Activated T-helper 2 cell treated with anti-CD3 and anti-CD28 coated beads, Interferon-gamma antibody, Interleukin-2, Interleukin-4, amounts not matched to agents 10 μg/mL and 5 μg/mL and 100 μg/mL, durations not matched to agents 14 hours and 24 hours and 36 hours (primary cell): ENCODE measurements at regions not wholly inside any gene's neighbourhood (a gene's known extent, or its start where the extent isn't known, plus 50 kb on each side); places are given as distances from the start of the nearest gene placed in this dataset.

Experiments
- DNase-seq: peaks from one replicate; pipeline ENCODE4 v3.0.0; 2021; ENCODE audit warnings: low spot score
- H3K27ac Mint-ChIP-seq: one replicate; pipeline ENCODE4 v1.8.0; 2021; ENCODE audit warnings: mixed read lengths
- H3K27me3 Mint-ChIP-seq: one replicate; pipeline ENCODE4 v1.8.0; 2021; ENCODE audit warnings: low read depth, mixed read lengths
- H3K36me3 Mint-ChIP-seq: one replicate; pipeline ENCODE4 v1.8.0; 2021; ENCODE audit warnings: low read depth, mixed read lengths
- H3K4me1 Mint-ChIP-seq: one replicate; pipeline ENCODE4 v1.8.0; 2021; ENCODE audit warnings: low read depth, mixed read lengths
- H3K4me3 Mint-ChIP-seq: one replicate; pipeline ENCODE4 v1.8.0; 2021; ENCODE audit warnings: low read depth, mild to moderate bottlenecking, moderate library complexity, mixed read lengths
- H3K9me3 Mint-ChIP-seq: one replicate; pipeline ENCODE4 v1.8.0; 2021; ENCODE audit warnings: mixed read lengths
- intact Hi-C: fragments of 100-400 bp; cut with micrococcal nuclease; formaldehyde crosslinking; loops from one replicate; pipeline ENCODE4 v1.15.1; 2023

DNA sequence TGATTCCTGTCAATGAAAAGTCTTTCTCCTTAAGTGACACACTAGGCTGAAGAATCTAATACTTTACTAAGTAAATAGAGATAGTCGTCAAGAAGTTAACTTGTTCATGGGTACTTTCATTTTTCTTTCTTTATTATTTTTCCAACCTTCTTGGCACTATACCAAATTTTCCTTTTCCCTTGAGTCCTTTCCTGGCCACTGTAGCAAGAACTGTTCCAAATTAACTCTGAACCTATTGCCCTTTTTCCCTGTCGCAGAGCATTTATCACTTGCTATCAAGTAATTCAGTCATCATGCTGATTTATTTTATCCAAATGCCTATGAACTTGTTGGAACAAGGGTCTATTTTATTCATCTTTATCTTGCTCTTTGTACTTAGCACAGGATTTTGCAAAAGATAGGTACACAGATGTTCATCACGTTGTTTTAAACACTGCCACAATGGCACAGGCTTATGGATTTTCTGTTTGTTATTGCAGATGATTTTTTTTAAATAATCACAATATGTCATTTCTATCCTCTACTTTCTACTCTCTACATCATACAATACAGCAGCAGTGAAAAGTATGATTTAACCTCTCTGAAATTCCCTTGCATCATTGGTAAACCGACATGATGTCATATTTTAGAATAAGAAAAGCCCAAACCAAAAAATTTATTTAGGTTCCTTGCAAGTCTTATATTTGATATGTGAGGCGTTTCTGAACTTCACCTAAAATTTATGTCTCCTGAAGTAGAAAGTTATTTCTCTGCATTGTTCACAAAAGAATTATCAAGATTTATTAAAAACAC is 2352.3 kb downstream of the PCDH7 start:
- intact Hi-C loops: no loop called here
- no peaks in the 10 kb centered on the region for H3K36me3 Mint-ChIP-seq
- no peaks in the 10 kb centered on the region for H3K4me1 Mint-ChIP-seq
- no peak for DNase-seq
- no peak overlapping the region for H3K4me3 Mint-ChIP-seq
- no peaks in the 10 kb centered on the region for H3K27me3 Mint-ChIP-seq
- H3K9me3 Mint-ChIP-seq: peaks cover 21% of the 10 kb centered on the region
- H3K27ac Mint-ChIP-seq: no peak overlapping the region

DNA sequence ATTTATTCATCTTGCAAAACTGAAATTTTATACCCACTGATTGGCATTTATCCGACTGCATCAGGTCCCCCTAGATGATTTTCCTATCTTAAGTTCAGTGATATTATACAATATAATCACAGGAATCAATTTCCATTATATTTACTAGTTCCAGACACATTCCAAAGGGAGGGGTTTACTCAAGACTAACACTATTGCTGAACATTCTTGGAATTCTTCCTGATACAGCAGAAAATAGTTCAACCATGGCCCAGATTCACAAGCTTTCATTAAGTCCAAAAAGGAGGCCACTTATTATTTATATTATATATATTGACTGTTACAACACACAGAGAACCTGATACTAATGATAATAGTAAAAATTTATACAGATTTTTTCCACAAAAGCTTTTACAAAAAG is 2353.6 kb downstream of the PCDH7 start:
- Mint-ChIP-seq H3K9me3 (peaks cover 26% of the 10 kb centered on the region), H3K4me3 (no peak overlapping the region), H3K27me3 (no peaks in the 10 kb centered on the region), H3K4me1 (no peaks in the 10 kb centered on the region), H3K36me3 (no peaks in the 10 kb centered on the region), H3K27ac (no peak overlapping the region)
- intact Hi-C loops: no loop called here
- DNase-seq: no peak

DNA sequence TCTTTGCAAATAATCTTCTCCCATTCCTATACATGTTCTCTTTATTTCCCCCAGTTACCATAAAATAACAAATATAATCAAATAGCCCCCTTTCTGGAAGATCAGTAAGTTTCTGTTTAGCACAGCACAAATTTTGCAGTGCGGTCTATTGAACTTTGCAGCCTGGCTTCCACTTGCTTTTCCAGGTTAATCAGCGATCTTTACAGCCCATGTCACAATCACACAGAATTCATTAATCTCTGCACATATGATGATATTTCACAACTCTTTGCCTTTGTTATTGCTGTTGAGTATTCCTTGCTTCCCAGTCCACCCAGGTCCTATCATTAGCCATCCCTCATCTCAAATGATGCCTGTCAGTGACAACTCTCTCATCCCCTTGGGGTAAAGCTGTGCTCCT is 2358.0 kb downstream of the PCDH7 start:
- no peaks in the 10 kb centered on the region for H3K4me1 Mint-ChIP-seq
- no peak overlapping the region for H3K4me3 Mint-ChIP-seq
- H3K9me3 Mint-ChIP-seq: peaks cover 31% of the 10 kb centered on the region
- no peak for DNase-seq
- intact Hi-C loops: no loop called here
- no peaks in the 10 kb centered on the region for H3K36me3 Mint-ChIP-seq
- H3K27me3 Mint-ChIP-seq: no peaks in the 10 kb centered on the region
- no peak overlapping the region for H3K27ac Mint-ChIP-seq

DNA sequence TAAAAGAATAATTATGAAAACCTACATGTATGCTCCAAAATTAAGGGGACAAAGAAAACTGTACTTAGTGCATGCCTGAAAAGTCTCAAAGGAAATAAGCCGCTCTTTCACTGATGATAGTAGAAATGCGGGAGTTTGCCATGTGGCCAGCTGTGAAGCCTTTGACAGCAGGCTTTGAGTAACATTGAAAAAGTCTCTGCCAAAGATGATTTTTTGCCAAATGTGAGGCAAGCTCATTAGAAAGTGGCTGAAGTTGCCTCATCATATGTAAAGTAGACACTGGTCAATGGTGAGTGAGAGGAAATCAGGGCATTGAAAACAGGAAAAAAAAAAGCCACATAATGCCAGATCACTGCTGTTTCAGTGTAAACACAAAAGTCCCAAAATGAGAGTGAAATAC is 2360.1 kb downstream of the PCDH7 start:
- Mint-ChIP-seq H3K4me3 (no peak overlapping the region), H3K9me3 (peaks cover 34% of the 10 kb centered on the region), H3K4me1 (no peaks in the 10 kb centered on the region), H3K36me3 (no peaks in the 10 kb centered on the region), H3K27me3 (no peaks in the 10 kb centered on the region), H3K27ac (no peak overlapping the region)
- no peak for DNase-seq
- intact Hi-C loops: no loop called here

DNA sequence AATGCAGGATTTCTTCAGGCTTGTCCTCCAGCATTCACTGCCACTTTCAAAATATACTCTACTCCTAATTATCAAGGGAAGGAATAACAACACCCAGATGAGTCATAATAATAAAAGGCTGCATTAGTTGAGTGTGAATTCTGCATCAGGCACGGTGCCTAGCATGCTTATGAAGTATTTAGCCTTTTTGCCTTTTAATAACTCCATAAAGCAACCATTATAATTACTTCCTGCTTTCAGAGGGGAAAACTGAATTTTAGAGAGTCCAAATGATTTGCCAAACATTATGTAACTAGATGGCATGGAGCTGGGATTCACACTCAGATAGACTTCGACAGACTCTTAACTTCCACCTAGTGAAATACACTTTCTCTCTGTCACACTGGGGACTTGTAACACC is 2365.5 kb downstream of the PCDH7 start:
- intact Hi-C loops: no loop called here
- Mint-ChIP-seq H3K27ac (no peak overlapping the region), H3K4me1 (no peaks in the 10 kb centered on the region), H3K27me3 (no peaks in the 10 kb centered on the region), H3K4me3 (no peak overlapping the region), H3K36me3 (no peaks in the 10 kb centered on the region), H3K9me3 (peaks cover 40% of the 10 kb centered on the region)
- no peak for DNase-seq

DNA sequence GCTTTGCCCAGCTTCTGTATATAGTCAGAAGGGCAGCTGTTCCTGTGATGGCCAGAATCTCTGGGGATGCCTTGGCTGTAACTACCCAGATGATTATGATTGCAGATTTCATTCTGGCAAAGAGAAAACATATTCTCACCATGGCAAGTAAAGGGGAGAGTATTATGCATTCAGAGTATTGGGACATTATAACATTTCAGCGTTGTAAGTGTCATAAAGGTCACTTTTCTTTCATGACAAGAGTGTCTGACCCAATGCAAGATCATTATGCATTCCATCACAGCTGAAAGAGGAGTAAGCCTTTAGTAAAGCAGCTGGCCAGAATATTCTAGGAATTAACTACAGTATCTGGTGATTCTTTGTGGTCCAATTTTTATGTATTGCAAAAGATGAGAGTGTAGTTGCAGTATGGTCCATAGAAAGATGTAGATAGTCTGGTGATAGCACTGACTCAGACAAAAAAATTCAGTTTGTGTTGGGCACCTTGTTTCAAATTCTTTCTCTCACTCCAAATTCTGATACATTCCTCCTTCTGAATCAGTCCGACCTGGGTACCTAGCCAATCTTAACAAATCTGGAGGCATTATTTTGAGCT is 2366.3 kb downstream of the PCDH7 start:
- H3K36me3 Mint-ChIP-seq: no peaks in the 10 kb centered on the region
- intact Hi-C loops: no loop called here
- DNase-seq: no peak
- no peak overlapping the region for H3K4me3 Mint-ChIP-seq
- H3K4me1 Mint-ChIP-seq: no peaks in the 10 kb centered on the region
- no peak overlapping the region for H3K27ac Mint-ChIP-seq
- peaks cover 37% of the 10 kb centered on the region for H3K9me3 Mint-ChIP-seq
- no peaks in the 10 kb centered on the region for H3K27me3 Mint-ChIP-seq

DNA sequence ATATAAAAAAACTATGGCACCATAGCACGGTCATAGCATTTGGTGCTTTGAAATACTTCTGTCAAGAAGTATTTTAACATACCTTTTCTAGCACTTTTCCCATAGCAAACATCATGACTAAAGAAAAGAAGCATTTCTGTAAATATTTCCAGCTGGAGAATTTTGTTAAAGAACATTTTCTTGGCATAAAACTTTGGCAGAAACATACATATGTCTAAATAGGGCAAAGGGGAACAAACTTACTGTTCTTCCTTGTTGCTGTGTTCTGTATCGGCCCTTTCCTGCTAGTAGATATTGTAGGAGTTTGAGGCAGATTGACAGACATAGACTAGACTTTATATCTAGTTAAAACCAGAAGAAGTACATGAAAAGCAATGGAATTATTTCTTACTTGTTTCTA is 2368.5 kb downstream of the PCDH7 start:
- Mint-ChIP-seq H3K9me3 (peaks cover 33% of the 10 kb centered on the region), H3K4me1 (no peaks in the 10 kb centered on the region), H3K4me3 (no peak overlapping the region), H3K27me3 (no peaks in the 10 kb centered on the region), H3K27ac (no peak overlapping the region), H3K36me3 (no peaks in the 10 kb centered on the region)
- DNase-seq: no peak
- intact Hi-C loops: no loop called here

DNA sequence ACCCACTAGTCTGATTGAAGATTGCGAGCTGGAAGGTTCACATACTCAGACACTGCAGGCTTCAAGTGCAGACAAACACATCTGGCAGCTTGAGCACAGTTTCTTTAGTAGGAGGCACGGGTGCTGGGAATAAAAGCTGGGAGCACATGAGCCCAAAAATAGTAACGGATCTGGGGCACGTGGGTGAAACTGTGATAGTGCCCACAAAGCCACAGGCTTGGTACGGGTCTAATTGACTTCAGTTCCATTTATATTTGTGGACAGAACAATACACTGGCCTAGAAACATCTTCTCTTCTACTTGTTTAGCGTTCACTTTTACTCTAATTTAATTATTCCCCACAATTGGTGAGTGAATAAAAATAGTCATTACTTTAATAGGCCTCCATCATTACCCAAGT is 2370.7 kb downstream of the PCDH7 start:
- H3K27ac Mint-ChIP-seq: no peak overlapping the region
- intact Hi-C loops: no loop called here
- H3K4me3 Mint-ChIP-seq: no peak overlapping the region
- H3K9me3 Mint-ChIP-seq: peaks cover 35% of the 10 kb centered on the region
- no peaks in the 10 kb centered on the region for H3K27me3 Mint-ChIP-seq
- H3K4me1 Mint-ChIP-seq: no peaks in the 10 kb centered on the region
- no peaks in the 10 kb centered on the region for H3K36me3 Mint-ChIP-seq
- DNase-seq: no peak

DNA sequence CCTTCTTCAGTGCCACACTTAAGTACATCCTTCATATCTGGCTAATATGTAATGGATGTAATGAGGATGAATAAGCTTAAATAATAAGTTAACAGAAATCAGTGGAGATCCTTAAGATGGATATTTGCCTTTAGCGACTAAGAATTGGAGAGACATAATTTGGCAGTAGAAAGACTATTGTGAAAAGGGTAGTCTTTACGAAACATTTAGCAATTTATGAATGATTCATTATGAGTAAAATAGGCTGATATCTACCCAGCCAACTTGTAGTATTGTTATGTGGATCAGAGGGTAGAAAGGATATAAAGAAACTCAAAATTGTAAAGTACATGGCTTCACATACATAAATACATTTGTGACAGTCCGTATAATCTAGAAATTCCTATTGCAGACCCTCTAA is 2371.8 kb downstream of the PCDH7 start:
- intact Hi-C loops: no loop called here
- peaks cover 39% of the 10 kb centered on the region for H3K9me3 Mint-ChIP-seq
- H3K36me3 Mint-ChIP-seq: no peaks in the 10 kb centered on the region
- no peaks in the 10 kb centered on the region for H3K4me1 Mint-ChIP-seq
- H3K27ac Mint-ChIP-seq: no peak overlapping the region
- H3K27me3 Mint-ChIP-seq: no peaks in the 10 kb centered on the region
- no peak for DNase-seq
- H3K4me3 Mint-ChIP-seq: no peak overlapping the region

DNA sequence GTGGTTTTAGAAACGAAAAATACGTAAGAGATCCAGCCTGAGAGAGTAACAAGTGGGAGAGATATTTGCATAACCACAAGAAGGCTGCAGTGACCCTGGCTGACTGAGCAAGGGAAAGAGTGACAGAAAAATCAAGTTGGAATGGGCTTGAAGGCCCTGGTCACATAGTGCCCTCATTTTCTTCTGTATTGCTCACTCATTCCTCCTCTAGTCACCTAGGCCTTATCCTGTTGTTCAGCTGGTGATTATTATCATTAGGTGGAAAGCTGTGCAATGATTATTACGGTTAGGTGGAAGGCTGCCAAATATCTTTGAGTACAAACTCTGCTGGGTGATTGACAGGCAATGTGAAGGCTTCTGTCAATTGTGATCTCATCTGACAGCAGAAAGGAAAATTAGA is 2384.1 kb downstream of the PCDH7 start:
- Mint-ChIP-seq H3K4me3 (no peak overlapping the region), H3K4me1 (no peaks in the 10 kb centered on the region), H3K27me3 (no peaks in the 10 kb centered on the region), H3K9me3 (peaks cover 51% of the 10 kb centered on the region), H3K27ac (no peak overlapping the region), H3K36me3 (no peaks in the 10 kb centered on the region)
- intact Hi-C loops: no loop called here
- no peak for DNase-seq

DNA sequence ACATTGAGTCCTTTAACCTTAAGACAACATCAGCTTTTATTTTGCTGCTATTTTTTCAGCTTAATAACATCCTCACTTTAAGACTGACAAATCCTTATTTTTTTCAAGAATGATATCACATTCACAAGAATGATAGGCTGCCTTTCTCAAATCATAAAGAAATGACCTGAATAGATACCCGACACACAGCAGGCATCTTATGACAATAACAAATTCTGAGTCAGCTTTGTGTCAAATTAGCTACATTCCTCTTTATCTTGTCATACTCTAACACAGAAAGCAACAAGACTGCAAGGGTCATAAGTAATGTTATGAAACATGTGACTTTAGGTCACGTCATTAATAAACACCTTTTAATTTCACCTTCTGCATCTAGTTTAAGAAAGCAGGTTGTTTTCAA is 2387.6 kb downstream of the PCDH7 start:
- Mint-ChIP-seq H3K27me3 (no peaks in the 10 kb centered on the region), H3K4me3 (no peak overlapping the region), H3K27ac (no peak overlapping the region), H3K36me3 (no peaks in the 10 kb centered on the region), H3K9me3 (peaks cover 47% of the 10 kb centered on the region), H3K4me1 (no peaks in the 10 kb centered on the region)
- no peak for DNase-seq
- intact Hi-C loops: no loop called here

DNA sequence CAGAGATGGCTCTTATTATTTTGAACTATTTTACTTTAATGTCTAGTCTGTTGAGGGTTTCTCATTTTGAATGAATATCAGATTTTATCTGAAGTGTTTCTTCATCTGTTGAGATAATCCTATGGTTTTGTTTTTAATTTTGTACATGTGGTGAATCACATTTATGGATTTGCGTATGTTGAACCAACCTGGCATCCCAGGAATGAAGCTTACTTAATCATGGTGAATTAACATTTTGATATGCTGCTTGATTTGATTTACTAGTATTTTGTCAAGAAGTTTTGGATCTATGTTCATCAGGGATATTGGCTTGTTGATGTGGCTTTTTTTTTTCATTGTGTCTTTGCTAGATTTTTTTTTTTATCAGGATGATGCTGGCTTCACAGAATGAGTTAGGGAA is 2390.9 kb downstream of the PCDH7 start:
- Mint-ChIP-seq H3K4me1 (no peaks in the 10 kb centered on the region), H3K36me3 (no peaks in the 10 kb centered on the region)
- intact Hi-C loops: no loop called here

DNA sequence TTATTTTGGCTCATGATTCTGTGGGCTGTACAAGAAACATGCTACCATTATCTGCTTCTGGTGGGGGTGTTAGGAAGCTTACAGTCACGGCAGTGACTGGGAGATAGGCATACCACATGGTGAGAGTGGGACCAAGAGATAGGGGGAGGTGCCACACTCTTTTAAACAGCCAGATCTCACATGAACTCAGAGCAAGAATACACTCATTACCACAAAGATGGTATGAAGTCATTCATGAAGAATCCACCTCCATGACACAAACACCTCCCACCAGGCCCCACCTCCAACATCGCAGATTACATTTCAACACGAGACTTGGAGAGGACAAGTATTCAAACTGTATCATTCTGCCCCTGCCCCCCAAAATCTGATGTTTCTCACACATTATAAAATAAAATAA is 2396.7 kb downstream of the PCDH7 start:
- H3K4me3 Mint-ChIP-seq: no peak overlapping the region
- H3K9me3 Mint-ChIP-seq: peaks cover 44% of the 10 kb centered on the region
- H3K27ac Mint-ChIP-seq: no peak overlapping the region
- no peaks in the 10 kb centered on the region for H3K36me3 Mint-ChIP-seq
- intact Hi-C loops: no loop called here
- H3K27me3 Mint-ChIP-seq: no peaks in the 10 kb centered on the region
- DNase-seq: no peak
- H3K4me1 Mint-ChIP-seq: no peaks in the 10 kb centered on the region

More for the DNA sequence above, 2390.9 kb downstream of the PCDH7 start:
- no peak for DNase-seq
- Mint-ChIP-seq H3K27ac (no peak overlapping the region), H3K4me3 (no peak overlapping the region), H3K27me3 (no peaks in the 10 kb centered on the region), H3K9me3 (peaks cover 57% of the 10 kb centered on the region)
